PC-9 (cell line): ENCODE measurements at regions not wholly inside any gene's neighbourhood (a gene's known extent, or its start where the extent isn't known, plus 50 kb on each side); places are given as distances from the start of the nearest gene placed in this dataset.

Experiments
- BruUV-seq: library from RNA; stranded (reverse); fragments of 400-500 nt; replicated peaks from 2 replicates; lab custom pipeline; 2021; lab: Mats Ljungman, UMichigan
- CTCF ChIA-PET: fragments of 300-600 bp; sonication (Branson Sonifier 250); formaldehyde crosslinking; loops from one replicate; lab custom pipeline; 2022; ENCODE audit warnings: antibody characterized with exemption; lab: Charles Lee
- POLR2A ChIA-PET: fragments of 300-600 bp; sonication (Branson Sonifier 250); formaldehyde crosslinking; loops from one replicate; lab custom pipeline; 2022; ENCODE audit warnings: antibody characterized with exemption; ENCODE audit not compliant: unreplicated experiment; lab: Charles Lee
- DNase-seq, 2 experiments: peaks; one replicate each; pipeline versions ENCODE4 v3.0.0 to v3.0.0-alpha.2; 2015 to 2022; ENCODE audit warnings: mixed read lengths in 1 of 2
- H2AFZ ChIP-seq: fragments of 200-600 bp; sonication (generic); 2 replicates; pipeline ENCODE4 v1.8.1; 2017; ENCODE audit warnings: antibody characterized with exemption
- H3F3A ChIP-seq: fragments of 200-600 bp; sonication (generic); 2 replicates; pipeline ENCODE4 v1.8.1; 2017; ENCODE audit warnings: antibody characterized with exemption, mild to moderate bottlenecking, low read depth; ENCODE audit not compliant: insufficient read depth
- H3K27ac ChIP-seq: fragments of 200-600 bp; sonication (generic); 2 replicates; pipeline ENCODE4 v1.6.1; 2016; ENCODE audit warnings: mixed run types
- H3K27me3 ChIP-seq: fragments of 200-600 bp; sonication (generic); 2 replicates; pipeline ENCODE4 v1.6.1; 2016; ENCODE audit warnings: low read depth, mixed run types; ENCODE audit not compliant: insufficient read depth
- H3K36me3 ChIP-seq: fragments of 200-600 bp; sonication (generic); 2 replicates; pipeline ENCODE4 v1.6.1; 2016; ENCODE audit warnings: low read depth, mixed run types
- H3K4me1 ChIP-seq: fragments of 200-600 bp; sonication (generic); replicated peaks from 2 replicates; pipeline ENCODE4 v1.6.1; 2016; ENCODE audit warnings: mixed run types; ENCODE audit not compliant: insufficient read depth
- H3K4me2 ChIP-seq: fragments of 200-600 bp; sonication (generic); 2 replicates; pipeline ENCODE4 v1.6.1; 2017; ENCODE audit warnings: mixed run types
- H3K4me3 ChIP-seq: fragments of 200-600 bp; sonication (generic); 2 replicates; pipeline ENCODE4 v1.6.1; 2016; ENCODE audit warnings: mixed run types
- H3K79me2 ChIP-seq: fragments of 200-600 bp; sonication (generic); 2 replicates; pipeline ENCODE4 v1.6.1; 2017; ENCODE audit warnings: low read depth, mixed run types
- H3K9me2 ChIP-seq: fragments of 200-600 bp; sonication (generic); 2 replicates; pipeline ENCODE4 v1.8.1; 2017; ENCODE audit warnings: mild to moderate bottlenecking; ENCODE audit not compliant: insufficient read depth
- H3K9me3 ChIP-seq: fragments of 200-600 bp; sonication (generic); 2 replicates; pipeline ENCODE4 v1.8.1; 2016; ENCODE audit warnings: low read depth; ENCODE audit not compliant: insufficient read depth
- H4K20me1 ChIP-seq: fragments of 200-600 bp; sonication (generic); 2 replicates; pipeline ENCODE4 v1.8.1; 2017; ENCODE audit not compliant: insufficient read depth
- CTCF ChIP-seq: fragments of 200-600 bp; sonication (generic); conservative IDR thresholded peaks from 2 replicates; pipeline ENCODE4 v1.6.1; 2017; ENCODE audit warnings: mixed run types, antibody characterized with exemption, mild to moderate bottlenecking, moderate library complexity
- EZH2 ChIP-seq: fragments of 200-600 bp; sonication (generic); IDR thresholded peaks from 2 replicates; pipeline ENCODE4 v1.8.0; 2017; ENCODE audit warnings: antibody characterized with exemption, low read depth
- intact Hi-C: fragments of 100-400 bp; cut with micrococcal nuclease; formaldehyde crosslinking; loops from one replicate; pipeline ENCODE4 v1.10.0; 2022; ENCODE audit not compliant: unreplicated experiment

- DNase-seq = no peak
- ChIA-PET POLR2A (no interaction called here), CTCF (interaction anchor here (1.3 kb wide), 1 partner anchor 11 kb away, joined by 3 read pairs; no protein-coding TSS in a partner anchor)
- Histone ChIP-seq H3K4me3 (no peak overlapping the region), H3K79me2 (no peaks in the 10 kb centered on the region), H3K4me1 (no peaks in the 10 kb centered on the region), H3K27me3 (no peaks in the 10 kb centered on the region), H2AFZ (no peak overlapping the region), H3K9me2 (no peaks in the 10 kb centered on the region), H3F3A (no peaks in the 10 kb centered on the region), H3K9me3 (peaks cover 5% of the 10 kb centered on the region; the same call in 1 of the 2 replicates), H3K27ac (no peak overlapping the region), H4K20me1 (no peaks in the 10 kb centered on the region), H3K4me2 (no peak overlapping the region), H3K36me3 (peaks cover 5% of the 10 kb centered on the region; the same call in 1 of the 2 replicates)
- no peak for TF ChIP-seq CTCF
- TF ChIP-seq EZH2 = no peak
- intact Hi-C loops = no loop called here
- BruUV-seq = no TSS peak
Observed at GRCh38 chr1:178020968-178021640, 51.2 kb upstream of the SEC16B start.

- H2AFZ ChIP-seq = no peak overlapping the region
- no peaks in the 10 kb centered on the region for H3K27me3 ChIP-seq
- CTCF ChIA-PET = interaction anchor here (1.3 kb wide), 1 partner anchor 10 kb away, joined by 3 read pairs; no protein-coding TSS in a partner anchor
- H3K36me3 ChIP-seq = peaks cover 5% of the 10 kb centered on the region; the same call in 1 of the 2 replicates
- H3K79me2 ChIP-seq = no peaks in the 10 kb centered on the region
- H3K4me3 ChIP-seq = no peak overlapping the region
- H4K20me1 ChIP-seq = no peaks in the 10 kb centered on the region
- intact Hi-C loops = no loop called here
- H3K4me2 ChIP-seq = no peak overlapping the region
- BruUV-seq = no TSS peak
- H3K4me1 ChIP-seq = no peaks in the 10 kb centered on the region
- TF ChIP-seq EZH2 (no peak), CTCF (no peak)
- POLR2A ChIA-PET = no interaction called here
- no peaks in the 10 kb centered on the region for H3K9me2 ChIP-seq
- H3F3A ChIP-seq = no peaks in the 10 kb centered on the region
- no peak overlapping the region for H3K27ac ChIP-seq
- 0 out of 2 replicates have a peak, but pooled peaks cover under 1% of the 10 kb centered on the region for H3K9me3 ChIP-seq
- no peak for DNase-seq
Observed at GRCh38 chr1:178021950-178022349, 52.1 kb upstream of the SEC16B start.

GRCh38 chr1:178023181-178023618 is 53.3 kb upstream of the SEC16B start:
- Histone ChIP-seq H3K36me3 (no peaks in the 10 kb centered on the region), H4K20me1 (no peaks in the 10 kb centered on the region), H3K9me3 (no peaks in the 10 kb centered on the region), H3K4me1 (no peaks in the 10 kb centered on the region), H3K9me2 (no peaks in the 10 kb centered on the region), H3K27me3 (no peaks in the 10 kb centered on the region), H3K4me3 (no peak overlapping the region), H2AFZ (no peak overlapping the region), H3K27ac (no peak overlapping the region), H3K4me2 (no peak overlapping the region), H3K79me2 (no peaks in the 10 kb centered on the region), H3F3A (no peaks in the 10 kb centered on the region)
- POLR2A ChIA-PET = no interaction called here
- TF ChIP-seq EZH2 = no peak
- TF ChIP-seq CTCF = no peak
- CTCF ChIA-PET = no interaction called here
- no peak for DNase-seq
- BruUV-seq = no TSS peak
- intact Hi-C loops = no loop called here
